Activated naive CD8-positive, alpha-beta T cell treated with anti-CD3 and anti-CD28 coated beads, Interleukin-2, amount 50 U/mL, for 16 hours (primary cell): ENCODE measurements at regions not wholly inside any gene's neighbourhood (a gene's known extent, or its start where the extent isn't known, plus 50 kb on each side); places are given as distances from the start of the nearest gene placed in this dataset.

Experiments used
- DNase-seq: peaks from one replicate; pipeline ENCODE4 v3.0.0-alpha.2; 2020; ENCODE audit warnings: low read depth, low spot score

GRCh38 chr4:178535939-178536579 is 1093.8 kb upstream of the AGA start:
- DNase-seq = no peak

GRCh38 chr4:178553201-178553600 is 1111.0 kb upstream of the AGA start:
- no peak for DNase-seq

DNA sequence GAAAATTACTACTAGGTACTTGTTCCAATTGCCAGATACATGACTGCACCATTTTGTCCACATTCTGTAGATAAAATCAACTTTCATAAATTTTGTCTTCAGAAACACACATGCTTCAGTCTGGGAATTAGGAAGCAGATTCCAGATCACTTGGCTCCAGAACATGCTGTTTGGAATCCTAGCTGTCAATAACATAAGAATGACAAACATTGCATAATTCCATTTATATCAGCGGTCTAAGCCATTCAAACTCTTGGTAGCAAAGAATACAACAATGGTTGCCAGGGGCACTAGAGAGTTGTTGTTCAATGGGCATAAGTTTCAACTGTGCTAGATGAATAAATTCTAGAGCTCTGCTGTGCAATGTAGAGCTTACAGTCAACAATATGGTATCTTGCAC is 1112.1 kb upstream of the AGA start:
- no peak for DNase-seq

DNA sequence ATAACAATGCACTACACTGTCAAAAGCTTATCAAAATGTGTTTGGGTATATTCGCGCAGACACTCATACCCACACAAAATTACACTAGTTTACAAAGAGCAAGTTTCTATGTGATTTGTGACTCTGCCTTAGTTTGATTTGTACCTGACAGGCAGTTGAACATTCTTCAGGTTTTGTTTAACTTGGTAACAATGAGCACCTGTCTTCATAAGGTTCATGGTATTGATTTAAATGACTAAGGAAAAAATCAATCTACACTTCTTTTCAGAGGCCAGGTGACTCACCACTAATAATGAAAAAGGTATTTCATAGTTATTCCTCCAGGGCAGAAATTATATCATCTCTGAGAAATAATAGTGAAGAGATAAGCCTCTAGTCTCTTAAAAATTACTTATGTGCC is 1114.6 kb upstream of the AGA start:
- no peak for DNase-seq

GRCh38 chr4:178577933-178578332 is 1135.7 kb upstream of the AGA start:
- DNase-seq = no peak

DNA sequence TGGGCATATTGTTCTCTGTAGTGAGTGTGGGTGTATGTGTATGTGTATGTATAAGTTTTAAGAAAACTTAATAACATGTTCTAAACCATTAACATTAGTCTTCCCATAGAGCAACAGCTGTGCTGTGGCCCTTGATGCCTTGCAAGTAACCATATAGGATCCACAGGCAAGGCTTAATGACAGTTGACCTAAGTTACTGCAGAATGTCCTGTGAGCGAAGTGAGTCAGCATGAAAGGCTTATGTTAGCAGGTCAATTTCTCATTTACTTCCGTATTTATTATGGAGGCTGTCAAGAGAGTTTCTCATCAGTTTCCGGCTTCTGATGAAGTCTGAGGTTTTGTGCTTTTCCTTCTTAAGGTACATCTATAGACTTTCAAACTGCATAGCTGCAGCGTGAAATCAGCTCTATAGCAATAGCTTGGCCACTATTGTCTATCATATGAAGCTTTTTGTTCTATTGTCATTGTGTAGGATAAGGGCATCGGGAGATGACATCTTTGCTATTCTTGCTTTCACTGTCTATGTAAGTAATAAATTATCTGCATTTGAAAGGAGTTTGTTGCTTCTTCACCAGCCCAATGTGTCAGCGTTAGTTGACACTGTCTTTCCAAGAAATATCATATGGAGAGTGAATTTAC is 1153.4 kb upstream of the AGA start:
- DNase-seq = no peak

DNA sequence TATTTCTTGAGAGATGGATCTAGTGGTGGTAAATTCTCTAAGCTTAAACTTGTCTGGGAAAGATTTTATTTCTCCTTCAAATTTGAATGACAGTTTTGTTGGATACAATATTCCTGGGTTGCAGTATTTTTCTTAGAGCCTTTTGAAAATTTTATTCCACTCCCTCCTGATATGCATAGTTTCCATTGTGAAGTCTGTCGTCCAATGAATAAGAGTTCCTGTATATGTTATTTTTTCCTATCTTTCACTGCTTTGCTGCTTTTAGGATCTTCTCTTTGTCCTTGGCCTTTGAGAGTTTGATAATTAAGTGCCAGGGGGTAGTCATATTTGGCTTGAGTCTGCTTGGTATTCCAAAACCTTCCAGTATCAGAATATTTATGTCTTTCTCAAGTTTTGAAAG is 1156.4 kb upstream of the AGA start:
- DNase-seq = no peak

GRCh38 chr4:178599521-178599920 is 1157.3 kb upstream of the AGA start:
- no peak for DNase-seq

- DNase-seq = no peak
These were observed 1160.6 kb upstream of the AGA start for GRCh38 chr4:178602833-178603232.

- DNase-seq = no peak
These were observed 1168.8 kb upstream of the AGA start for GRCh38 chr4:178611062-178611461.

GRCh38 chr4:178612733-178613132 is 1170.5 kb upstream of the AGA start:
- DNase-seq = no peak

DNA sequence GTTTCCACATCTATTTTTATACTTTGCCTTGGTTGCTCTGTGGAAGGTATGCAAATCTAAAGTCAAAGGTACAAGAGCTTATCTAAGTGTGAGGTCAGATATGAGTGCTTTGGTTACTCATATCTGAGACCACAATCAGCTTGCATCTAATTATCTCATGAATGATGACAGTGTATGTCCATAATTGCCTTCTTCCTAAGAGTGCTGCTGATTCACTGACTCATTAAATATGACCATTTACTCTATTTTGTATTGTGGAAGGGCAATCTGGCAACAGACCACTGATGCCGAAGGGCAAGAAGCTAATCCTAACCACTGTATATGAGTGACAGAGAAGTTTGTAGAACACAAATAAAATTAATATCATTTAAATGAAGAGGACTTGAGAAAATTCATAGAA is 1190.2 kb upstream of the AGA start:
- no peak for DNase-seq

GRCh38 chr4:178633263-178633662 is 1191.0 kb upstream of the AGA start:
- DNase-seq = no peak

DNA sequence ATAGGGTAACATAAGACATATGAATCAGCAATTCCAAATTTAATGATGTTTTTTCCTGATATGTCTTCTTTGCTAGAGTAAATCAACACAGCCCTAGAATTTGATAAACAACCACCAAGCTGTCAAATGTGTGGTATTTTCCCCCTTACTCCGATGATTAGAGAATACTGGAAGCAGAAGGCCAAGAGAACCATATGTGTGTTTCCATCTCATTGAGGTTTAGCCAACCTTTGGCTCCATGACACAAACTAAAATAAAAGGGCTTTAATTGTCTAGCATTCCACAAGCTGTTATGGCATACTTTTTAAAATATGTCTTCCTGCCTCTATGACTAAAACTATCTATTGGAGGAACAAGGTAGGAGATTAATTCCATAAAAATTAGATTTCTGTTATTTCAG is 1222.4 kb upstream of the AGA start:
- DNase-seq = no peak

GRCh38 chr4:178665916-178666315 is 1223.7 kb upstream of the AGA start:
- no peak for DNase-seq

- no peak for DNase-seq
These were observed 1229.5 kb upstream of the AGA start for GRCh38 chr4:178671766-178672165.

DNA sequence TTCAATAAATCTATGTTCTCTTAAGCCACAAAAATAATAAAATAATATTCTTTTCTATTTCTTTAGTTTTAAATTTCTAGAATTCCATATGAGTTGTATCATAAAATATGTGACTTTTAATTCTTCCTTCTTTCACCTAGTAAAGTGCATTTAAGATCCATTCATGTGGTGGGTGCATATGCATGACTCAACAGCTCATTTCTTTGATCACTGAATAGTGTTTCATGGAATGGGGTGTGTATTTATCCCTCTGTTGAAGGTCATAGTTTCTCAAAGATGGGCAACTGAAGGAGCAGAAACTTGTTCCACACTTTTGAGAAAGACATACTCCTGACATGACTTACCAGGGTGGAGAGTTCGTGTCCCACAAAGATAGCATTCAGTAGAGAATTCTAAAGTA is 1230.3 kb upstream of the AGA start:
- DNase-seq = no peak

- DNase-seq = no peak
These were observed 1239.6 kb upstream of the AGA start for GRCh38 chr4:178681871-178682270.

DNA sequence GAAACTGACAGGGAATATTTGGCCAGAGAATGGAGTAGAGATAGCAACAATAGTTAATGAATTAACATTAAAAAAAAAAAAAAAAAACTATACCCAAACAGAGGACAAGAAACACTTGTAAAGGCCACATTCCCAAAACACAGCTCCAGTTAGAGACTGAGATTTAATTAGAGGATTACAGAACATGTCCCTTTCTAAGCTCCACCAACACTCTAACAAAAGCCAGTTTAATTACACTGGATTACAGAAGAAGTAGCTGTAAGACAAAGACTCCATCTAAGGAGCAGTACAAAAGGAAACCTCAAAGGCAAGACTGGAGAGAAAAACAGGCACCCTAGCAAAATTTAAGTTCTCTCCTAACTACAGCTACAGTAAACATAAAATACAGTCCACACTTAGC is 1247.7 kb upstream of the AGA start:
- no peak for DNase-seq

DNA sequence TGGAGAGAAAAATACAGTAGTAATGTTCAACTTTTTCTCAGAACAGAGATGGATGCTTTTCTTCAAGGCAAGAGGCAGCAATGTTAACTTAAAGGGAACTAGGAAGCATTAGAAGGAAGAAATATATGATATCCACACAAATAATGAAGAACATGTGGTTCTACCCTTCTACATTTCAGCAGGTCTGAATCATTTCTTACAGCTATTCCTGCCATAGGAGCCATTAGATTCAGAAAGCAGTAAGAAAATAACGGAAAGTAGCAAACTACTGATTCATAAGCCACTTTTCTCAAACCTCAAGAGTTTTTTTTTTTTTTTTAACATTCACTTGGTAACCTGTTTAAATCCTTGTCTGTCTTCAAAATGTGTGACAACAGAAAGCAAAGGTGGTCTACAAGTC is 1251.6 kb upstream of the AGA start:
- DNase-seq = no peak

GRCh38 chr4:178696515-178696914 is 1254.3 kb upstream of the AGA start:
- no peak for DNase-seq

DNA sequence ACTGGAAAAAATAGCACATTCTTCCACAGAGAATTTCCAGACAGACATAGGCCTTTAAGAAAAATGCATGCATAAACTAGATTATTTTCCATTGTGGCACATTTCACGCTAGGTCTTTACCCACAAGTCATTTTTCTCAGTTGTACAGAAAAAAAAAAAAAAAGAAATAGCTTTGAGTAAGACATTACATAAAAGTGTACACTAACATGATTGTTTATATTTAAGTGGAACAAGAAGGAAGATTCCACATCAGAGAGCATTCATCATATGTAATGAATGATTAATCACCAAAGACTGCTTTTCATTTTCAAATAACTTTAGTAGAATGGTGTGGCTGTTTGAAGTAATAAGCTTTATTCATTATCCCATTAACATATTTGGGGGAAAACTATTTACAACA is 1270.2 kb upstream of the AGA start:
- no peak for DNase-seq

DNA sequence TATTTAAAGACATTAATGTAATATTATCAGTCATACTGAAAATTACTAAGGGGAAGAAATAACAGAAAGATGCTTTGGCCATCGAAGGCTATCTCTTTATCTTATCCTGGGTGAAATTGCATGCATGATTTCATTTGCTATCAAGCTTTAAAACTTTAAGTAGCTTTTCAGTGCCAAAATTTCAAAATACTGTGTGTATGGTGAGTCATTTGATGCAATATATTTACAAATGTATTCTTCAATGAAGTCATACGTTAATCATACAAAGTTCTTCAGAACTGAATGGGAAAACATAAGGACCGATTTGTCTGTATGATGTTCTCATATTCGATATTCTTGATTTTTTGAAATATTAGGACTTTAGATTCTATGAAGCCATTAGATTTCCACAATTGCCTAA is 1295.8 kb upstream of the AGA start:
- DNase-seq = no peak

GRCh38 chr4:178745203-178745602 is 1303.0 kb upstream of the AGA start:
- no peak for DNase-seq
